Transverse colon (tissue), 4 donors: ENCODE measurements at regions not wholly inside any gene's neighbourhood (a gene's known extent, or its start where the extent isn't known, plus 50 kb on each side); places are given as distances from the start of the nearest gene placed in this dataset.

Experiments
- EP300 ChIP-seq: sonication (generic); formaldehyde crosslinking; IDR thresholded peaks from one replicate; pipeline ENCODE4 v1.6.1; 2017; ENCODE audit warnings: antibody characterized with exemption, low read depth
- POLR2A ChIP-seq: fragments of 450-650 bp; IDR thresholded peaks from one replicate; pipeline ENCODE4 v1.6.1; 2016; ENCODE audit warnings: antibody characterized with exemption, mild to moderate bottlenecking, moderate library complexity
- POLR2AphosphoS5 ChIP-seq, 3 donors: sonication (generic); formaldehyde crosslinking; IDR thresholded peaks; one replicate each; pipeline ENCODE4 v1.6.1; 2016; ENCODE audit warnings: antibody characterized with exemption in 3 of 3
- TF ChIP-seq, protein P1 (sequence below), 5 experiments: fragments of 200-600 bp in 3 of 5; fragments of 450-650 bp in 2 of 5; sonication (generic) in 3 of 5; IDR thresholded peaks; 1 replicate in 2 of 5; 2 replicates in 3 of 5; pipeline ENCODE4 v1.5.1; 2016 to 2017; ENCODE audit warnings: antibody characterized with exemption in 5 of 5, inconsistent platforms in 3 of 5, mild to moderate bottlenecking in 2 of 5, moderate library complexity in 1 of 5

DNA sequence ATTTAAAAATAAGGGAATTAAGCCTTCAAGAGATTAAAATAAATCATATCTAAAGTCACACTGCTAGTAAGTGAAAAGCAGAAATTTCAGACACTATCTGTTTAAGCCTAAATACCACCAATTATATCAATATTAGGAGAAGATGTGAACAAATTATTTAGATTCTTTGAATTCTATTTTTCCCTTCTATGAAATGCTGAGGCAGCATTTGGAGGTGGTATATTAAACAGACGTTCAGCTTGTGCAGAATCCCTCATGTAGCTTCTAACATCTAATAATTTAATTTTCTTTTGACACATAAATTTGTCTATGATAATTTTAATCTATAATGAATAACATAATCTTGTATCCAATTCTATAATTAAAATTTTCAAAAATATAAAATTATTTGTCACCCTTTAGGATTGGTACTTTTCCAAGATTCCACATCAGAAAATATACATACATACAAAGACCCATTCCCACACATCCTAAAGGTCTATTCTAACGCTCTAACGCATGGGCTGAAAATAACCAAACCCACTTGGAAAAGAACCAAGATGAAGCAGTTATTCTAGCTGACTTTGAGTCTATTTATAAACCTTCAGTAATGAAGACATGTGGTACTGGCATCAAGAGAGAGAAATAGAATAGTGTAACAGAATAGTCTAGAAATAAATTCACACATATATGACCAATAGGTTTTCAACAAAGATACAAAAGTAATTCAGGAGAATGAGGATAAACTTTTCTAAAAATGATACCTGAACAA lies 751.8 kb downstream of the GALC start:
- TF ChIP-seq, protein P1, sequence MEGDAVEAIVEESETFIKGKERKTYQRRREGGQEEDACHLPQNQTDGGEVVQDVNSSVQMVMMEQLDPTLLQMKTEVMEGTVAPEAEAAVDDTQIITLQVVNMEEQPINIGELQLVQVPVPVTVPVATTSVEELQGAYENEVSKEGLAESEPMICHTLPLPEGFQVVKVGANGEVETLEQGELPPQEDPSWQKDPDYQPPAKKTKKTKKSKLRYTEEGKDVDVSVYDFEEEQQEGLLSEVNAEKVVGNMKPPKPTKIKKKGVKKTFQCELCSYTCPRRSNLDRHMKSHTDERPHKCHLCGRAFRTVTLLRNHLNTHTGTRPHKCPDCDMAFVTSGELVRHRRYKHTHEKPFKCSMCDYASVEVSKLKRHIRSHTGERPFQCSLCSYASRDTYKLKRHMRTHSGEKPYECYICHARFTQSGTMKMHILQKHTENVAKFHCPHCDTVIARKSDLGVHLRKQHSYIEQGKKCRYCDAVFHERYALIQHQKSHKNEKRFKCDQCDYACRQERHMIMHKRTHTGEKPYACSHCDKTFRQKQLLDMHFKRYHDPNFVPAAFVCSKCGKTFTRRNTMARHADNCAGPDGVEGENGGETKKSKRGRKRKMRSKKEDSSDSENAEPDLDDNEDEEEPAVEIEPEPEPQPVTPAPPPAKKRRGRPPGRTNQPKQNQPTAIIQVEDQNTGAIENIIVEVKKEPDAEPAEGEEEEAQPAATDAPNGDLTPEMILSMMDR (IDR thresholded peaks at IDR 0.05), result no peak
- TF ChIP-seq POLR2AphosphoS5 (IDR thresholded peaks at IDR 0.05) (no peak), EP300 (no peak), POLR2A (no peak)
